ENCODE measurements at regions not wholly inside any gene's neighbourhood (a gene's known extent, or its start where the extent isn't known, plus 50 kb on each side); places are given as distances from the start of the nearest gene placed in this dataset.

DNA sequence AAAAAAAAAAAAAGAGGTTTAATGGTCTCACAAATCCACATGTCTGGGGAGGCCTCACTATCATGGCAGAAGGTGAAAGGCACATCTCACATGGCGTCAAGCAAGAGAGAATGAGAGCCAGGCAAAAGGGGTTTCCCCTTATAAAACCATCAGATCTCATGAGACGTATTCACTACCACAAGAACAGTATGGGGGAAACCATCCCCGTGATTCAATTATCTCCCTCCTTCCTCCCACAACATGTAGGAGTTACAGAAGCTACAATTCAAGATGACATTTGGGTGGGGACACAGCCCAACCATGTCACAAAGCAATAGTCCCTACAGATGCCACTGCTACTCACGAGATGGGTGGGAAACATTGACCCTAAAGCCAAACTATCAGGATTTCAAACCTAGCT lies 392.7 kb upstream of the ID2 start:
- H3K27ac ChIP-seq (ENCODE audit: low read depth, low read length) = no peak overlapping the region
- WGBS, 3 donors = 84 to 93% (median 88%) methylated on average over 4 of the region's 4 CpGs

DNA sequence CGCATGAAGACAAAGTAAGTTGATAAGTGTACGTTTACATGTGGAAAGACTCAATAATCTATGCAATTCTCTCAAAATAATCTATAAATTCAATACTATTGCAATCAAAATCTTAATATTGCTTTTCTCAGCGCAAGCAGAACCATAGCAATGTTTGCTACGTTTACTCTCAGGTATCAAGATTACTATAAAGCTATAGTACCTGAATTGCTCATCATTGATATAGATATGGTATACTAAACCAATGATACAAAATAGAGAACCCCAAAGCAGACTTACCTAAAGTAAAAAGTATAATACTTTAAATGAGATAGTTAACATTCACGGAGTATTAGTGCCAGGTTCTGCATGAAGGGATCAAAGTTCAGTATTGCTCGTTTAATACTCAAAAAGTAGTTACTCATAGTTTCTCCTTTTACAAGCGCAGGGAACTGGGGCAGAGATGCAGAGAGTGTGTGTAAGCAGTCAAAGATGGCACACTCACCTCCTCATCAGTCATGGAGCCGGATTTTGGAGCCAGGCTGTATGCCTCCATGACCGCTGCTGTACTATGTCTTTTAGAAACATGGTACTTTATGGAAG lies 391.0 kb upstream of the ID2 start:
- H3K27ac ChIP-seq (ENCODE audit: low read depth, low read length) = no peak overlapping the region
- 81 to 96% (median 93%) methylated on average over 9 of the region's 9 CpGs for WGBS, 3 donors

DNA sequence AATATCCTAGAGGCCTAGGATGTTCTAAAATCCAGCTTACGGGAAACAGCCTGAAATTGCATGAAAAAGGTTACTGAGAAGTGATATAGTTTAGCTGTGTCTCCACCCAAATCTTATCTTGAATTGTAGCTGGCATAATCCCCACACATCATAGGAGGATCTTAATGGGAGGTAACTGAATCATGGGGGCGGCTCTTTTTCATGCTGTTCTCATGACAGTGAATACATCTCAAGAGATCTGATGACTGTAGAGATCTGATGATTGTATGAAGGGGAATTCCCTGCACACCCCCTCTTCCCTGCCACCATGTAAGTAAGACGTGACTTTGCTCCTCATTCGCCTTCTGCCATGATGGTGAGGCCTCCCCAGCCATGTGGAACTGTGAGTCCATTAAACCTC lies 385.6 kb upstream of the ID2 start:
- no peak overlapping the region for H3K27ac ChIP-seq (ENCODE audit: low read depth, low read length)
- 82 to 99% (median 93%) methylated on average over 4 of the region's 4 CpGs for WGBS, 3 donors

DNA sequence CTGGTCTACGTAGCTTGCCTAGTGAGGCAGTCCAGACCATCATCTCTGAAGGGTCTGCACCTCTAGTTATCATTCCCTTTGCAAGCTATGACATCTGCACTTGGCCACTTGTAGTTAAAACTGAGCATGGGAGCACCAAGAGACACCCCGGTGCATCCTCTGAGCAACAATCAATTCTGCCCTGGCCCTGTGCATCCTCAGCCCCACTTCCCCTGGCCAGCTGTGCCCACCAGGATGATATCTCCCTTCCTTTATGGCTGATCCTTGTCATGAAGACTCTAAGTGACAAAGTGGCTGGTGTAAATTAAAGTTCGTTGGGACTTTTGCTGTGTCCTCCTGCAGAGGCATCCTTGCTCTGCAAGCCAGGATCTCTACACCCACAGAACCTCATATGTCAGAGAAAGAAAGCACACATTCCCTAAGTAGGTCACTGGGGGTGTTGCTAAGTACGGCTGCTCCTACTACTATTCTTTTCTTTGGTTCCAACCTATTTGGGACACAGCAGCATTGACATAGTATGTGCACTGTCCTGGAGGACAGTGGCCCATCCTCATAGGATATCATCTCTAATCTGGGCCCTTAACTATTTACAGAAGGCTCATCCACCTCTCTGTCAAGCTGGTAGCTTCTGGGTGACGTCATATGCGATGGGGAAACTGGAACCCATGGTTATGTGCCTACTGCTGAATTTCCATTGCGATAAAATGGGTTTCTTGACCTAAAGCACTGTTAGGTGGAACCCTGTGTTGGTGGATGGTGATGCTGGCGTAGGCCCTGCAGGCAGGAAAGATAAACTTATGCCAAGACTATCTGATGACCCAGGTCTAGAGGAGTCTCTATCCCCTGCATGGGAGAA lies 384.3 kb upstream of the ID2 start:
- no peak overlapping the region for H3K27ac ChIP-seq (ENCODE audit: low read depth, low read length)
- WGBS, 3 donors = 93 to 96% (median 94%) methylated on average over 8 of the region's 8 CpGs

DNA sequence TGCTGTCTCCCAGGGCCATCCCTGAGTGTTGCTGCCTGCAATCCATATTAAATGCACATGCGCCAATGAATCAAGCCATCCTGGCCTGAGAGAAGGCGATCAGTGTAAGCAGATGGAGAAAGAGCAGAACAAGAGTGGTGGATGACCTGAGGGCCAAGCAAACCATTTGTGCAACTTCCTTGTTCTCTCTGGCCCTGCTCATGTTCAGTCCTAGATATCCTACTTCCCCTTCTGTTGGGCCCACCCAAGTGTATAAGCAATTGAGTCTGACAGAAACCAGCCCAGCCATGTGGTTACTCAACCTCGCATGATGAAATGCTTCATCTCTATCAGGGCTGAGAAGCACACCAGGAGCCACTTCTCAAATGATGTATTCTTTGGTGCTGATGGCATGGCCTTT lies 383.1 kb upstream of the ID2 start:
- WGBS, 3 donors = 56 to 89% (median 76%) methylated on average over 3 of the region's 3 CpGs
- no peak overlapping the region for H3K27ac ChIP-seq (ENCODE audit: low read depth, low read length)

DNA sequence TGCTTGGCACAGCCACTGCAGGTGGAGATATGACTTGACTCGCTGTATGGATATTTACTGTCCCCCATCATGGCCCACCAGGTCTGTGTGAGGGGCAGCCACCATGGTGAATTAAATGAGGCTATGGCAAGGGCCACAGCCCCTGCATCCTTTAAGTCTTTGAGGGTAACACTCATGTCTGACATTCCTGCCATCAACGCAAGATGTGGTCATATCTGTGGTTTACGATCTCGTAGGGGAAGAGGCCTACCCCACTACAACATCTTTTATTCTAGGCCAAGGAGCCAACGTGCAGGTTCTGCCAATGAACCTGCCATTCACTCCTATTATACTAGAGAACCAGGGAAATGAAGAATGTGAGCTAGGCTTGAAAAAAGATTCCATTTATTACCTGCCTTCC lies 381.6 kb upstream of the ID2 start:
- no peak overlapping the region for H3K27ac ChIP-seq (ENCODE audit: low read depth, low read length)
- 43 to 65% (median 54%) methylated on average over 5 of the region's 5 CpGs for WGBS, 3 donors

- H3K27ac ChIP-seq (ENCODE audit: low read depth, low read length) = no peak overlapping the region
- 67 to 89% (median 81%) methylated on average over 3 of the region's 3 CpGs for WGBS, 3 donors
These were observed 381.0 kb upstream of the ID2 start for GRCh38 chr2:8300905-8301304.

DNA sequence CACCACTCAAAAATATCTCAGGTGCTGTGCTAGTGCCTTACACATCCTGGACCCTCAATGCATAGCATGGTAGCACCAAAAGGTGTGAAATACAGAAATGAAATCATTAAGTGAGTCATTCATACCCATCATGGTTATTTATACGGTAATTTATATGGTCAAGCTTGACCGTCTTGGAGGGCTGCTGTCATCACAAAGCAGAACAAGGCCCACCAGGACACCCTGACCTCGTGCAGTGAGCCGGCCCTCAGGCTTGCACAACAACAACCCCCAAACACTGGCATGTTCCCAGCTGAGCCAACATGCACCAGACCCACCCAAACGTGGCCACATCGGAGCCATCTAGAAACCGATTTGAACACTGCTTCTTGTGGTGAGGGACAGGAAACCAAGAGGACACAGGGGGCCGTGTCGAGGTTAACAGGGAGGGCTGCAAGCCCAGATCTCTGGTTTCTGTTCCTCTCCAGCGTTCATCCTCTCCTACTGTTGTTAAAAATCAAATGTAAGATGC lies 378.5 kb upstream of the ID2 start:
- H3K27ac ChIP-seq (ENCODE audit: low read depth, low read length) = no peak overlapping the region
- 44 to 67% (median 48%) methylated on average over 10 of the region's 10 CpGs for WGBS, 3 donors

DNA sequence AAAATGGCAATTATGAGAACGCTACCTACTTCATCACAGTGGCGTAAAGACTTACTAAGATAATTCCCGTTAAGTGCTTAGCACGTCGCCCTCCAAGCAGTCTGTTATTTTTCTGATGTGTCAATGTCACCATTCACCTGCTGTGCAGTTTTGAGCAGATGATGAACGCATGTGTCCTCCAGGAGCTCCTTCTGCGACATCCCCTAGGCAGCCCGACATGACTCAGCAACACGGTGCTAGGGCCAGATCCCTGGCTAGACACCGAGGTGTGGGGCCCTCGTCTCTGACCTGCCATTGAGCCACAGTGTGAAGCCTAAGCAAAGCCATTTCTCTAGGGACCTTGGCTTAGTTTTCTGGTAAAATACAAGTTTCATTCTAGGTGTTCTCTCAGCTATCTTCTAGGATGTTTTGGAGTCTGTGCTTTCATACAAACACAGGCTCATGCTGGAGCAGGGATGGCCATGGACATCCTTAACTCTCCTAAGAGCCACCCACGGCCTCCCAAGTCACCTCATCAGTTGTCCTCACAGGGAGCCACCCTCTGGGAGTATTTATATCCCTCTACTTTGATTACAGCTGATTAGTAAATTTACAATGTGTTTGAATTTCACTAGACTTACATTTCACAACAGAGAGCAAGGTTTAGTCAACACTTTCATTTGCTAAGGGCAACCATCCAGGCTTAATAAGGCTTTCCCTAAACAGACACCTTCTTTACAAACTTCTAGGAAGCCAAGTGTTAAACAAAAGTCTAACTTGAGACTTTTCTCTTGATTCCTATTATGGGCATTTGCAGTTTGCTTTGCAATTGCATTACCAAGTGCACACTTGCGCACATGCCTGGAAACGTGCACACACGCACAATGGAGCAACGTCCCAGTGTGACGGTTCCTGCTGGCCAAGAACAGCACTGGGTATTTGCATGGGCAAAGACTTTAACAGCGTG lies 376.8 kb upstream of the ID2 start:
- no peak overlapping the region for H3K27ac ChIP-seq (ENCODE audit: low read depth, low read length)

GRCh38 chr2:8306530-8307351 lies 375.1 kb upstream of the ID2 start:
- WGBS, 3 donors = 73 to 82% (median 81%) methylated on average over 7 of the region's 7 CpGs
- no peak overlapping the region for H3K27ac ChIP-seq (ENCODE audit: low read depth, low read length)

More for the DNA sequence above, 376.8 kb upstream of the ID2 start:
- WGBS, 3 donors = 81 to 90% (median 85%) methylated on average over 18 of the region's 18 CpGs

DNA sequence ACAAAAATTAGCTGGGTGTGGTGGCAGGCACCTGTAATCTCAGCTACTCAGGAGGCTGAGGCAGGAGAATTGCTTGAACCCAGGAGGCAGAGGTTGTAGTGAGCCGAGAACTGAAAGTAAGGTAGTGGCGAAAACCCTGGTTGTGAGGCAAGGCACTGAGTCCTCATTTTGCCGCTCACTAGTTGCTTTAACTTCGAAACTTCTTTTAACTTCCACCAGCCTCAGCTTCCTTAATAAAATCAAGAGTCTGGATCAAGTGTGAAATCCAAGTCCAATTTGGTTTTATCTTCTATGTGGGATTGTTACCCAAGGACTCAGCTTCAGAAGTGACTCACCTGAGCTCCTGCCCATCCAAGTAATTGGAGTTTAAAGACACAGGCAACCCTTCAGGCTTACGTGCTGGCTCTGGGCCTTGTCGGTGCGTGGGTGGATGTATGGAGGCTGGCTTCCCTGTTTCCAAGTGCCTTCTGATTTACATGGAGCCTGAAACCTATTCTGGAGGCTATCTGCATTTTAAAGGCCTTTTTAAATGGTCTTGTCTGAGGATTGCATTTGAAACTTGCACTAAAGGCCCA lies 374.2 kb upstream of the ID2 start:
- H3K27ac ChIP-seq (ENCODE audit: low read depth, low read length) = no peak overlapping the region
- WGBS, 3 donors = 73 to 97% (median 87%) methylated on average over 7 of the region's 7 CpGs

- no peak overlapping the region for H3K27ac ChIP-seq (ENCODE audit: low read depth, low read length)
- 40 to 81% (median 49%) methylated on average over 7 of the region's 7 CpGs for WGBS, 3 donors
These were observed 372.7 kb upstream of the ID2 start for GRCh38 chr2:8309131-8309530.

GRCh38 chr2:8310557-8311455 lies 371.1 kb upstream of the ID2 start:
- H3K27ac ChIP-seq (ENCODE audit: low read depth, low read length) = no peak overlapping the region
- 62 to 76% (median 63%) methylated on average over 12 of the region's 12 CpGs for WGBS, 3 donors

DNA sequence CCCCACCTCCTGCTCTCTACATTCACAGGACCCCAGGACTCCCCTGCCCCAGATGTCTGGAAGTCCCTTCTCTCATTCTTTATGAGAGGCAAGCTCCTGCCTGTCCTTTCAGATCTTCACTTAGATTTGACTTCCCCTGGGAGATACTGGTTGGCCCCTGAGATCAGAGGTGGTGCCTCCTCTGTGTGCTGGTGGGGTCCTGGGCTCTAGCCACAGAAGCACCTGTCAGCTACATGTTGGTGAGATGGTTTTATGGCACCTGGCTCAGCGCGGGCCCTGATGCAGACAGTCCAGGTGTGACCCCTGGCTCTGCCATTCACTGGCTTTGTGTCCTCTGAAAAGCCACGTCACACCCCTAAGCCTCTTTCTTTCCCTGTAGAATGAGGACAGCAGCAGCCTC lies 369.6 kb upstream of the ID2 start:
- no peak overlapping the region for H3K27ac ChIP-seq (ENCODE audit: low read depth, low read length)
- 92 to 96% (median 93%) methylated on average over 3 of the region's 3 CpGs for WGBS, 3 donors

GRCh38 chr2:8312861-8313830 lies 368.7 kb upstream of the ID2 start:
- no peak overlapping the region for H3K27ac ChIP-seq (ENCODE audit: low read depth, low read length)
- WGBS, 3 donors = 74 to 89% (median 76%) methylated on average over 8 of the region's 8 CpGs

DNA sequence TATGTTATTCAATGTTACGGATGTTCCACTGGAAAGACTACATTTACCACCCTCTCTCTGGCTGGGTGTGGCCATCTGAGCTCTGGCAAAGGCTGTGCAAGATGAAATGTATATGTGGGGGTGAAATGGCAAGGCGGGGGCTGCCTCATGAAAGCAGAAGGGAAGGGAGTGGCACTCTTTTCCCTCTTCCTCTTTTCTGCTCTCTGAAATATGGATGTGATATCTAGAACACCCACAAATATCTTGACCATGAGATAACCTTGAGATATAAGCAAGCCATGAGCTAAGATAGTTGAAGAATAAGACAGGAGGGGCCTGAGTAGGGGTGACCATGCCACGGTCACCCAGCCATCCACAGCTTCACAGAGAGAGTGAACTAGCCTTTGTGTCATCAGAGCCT lies 367.8 kb upstream of the ID2 start:
- WGBS, 3 donors = 70 to 96% (median 74%) methylated on average over 3 of the region's 3 CpGs

More for the DNA sequence above, 367.8 kb upstream of the ID2 start:
- no peak overlapping the region for H3K27ac ChIP-seq (ENCODE audit: low read depth, low read length)

Measured in adipose tissue (tissue), 3 donors.